Right atrium auricular region (tissue), 2 donors: ENCODE measurements at regions not wholly inside any gene's neighbourhood (a gene's known extent, or its start where the extent isn't known, plus 50 kb on each side); places are given as distances from the start of the nearest gene placed in this dataset.

Experiments used
- DNase-seq: peaks from one replicate; pipeline ENCODE4 v3.0.0-alpha.2; 2019; ENCODE audit warnings: low spot score
- H3K27ac ChIP-seq, 2 donors: fragments of 200-600 bp; sonication (generic); 1 replicate in 1 of 2; 2 replicates in 1 of 2; pipeline ENCODE4 v1.5.1; 2016 to 2019
- H3K27me3 ChIP-seq, 2 donors: fragments of 200-600 bp; sonication (generic); one replicate each; pipeline versions ENCODE4 v1.5.1 to v1.6.0; 2017 to 2019
- H3K36me3 ChIP-seq: fragments of 200-600 bp; sonication (generic); one replicate; pipeline ENCODE4 v1.5.1; 2016
- H3K4me1 ChIP-seq, 2 donors: fragments of 200-600 bp; sonication (generic); one replicate each; pipeline versions ENCODE4 v1.5.1 to v1.6.0; 2017 to 2019
- H3K4me3 ChIP-seq, 2 donors: fragments of 200-600 bp; sonication (generic); 1 replicate in 1 of 2; 2 replicates in 1 of 2; pipeline ENCODE4 v1.5.1; 2017 to 2019; ENCODE audit warnings: mild to moderate bottlenecking in 1 of 2, moderate library complexity in 1 of 2
- H3K9me3 ChIP-seq, 2 donors: fragments of 200-600 bp; sonication (generic); one replicate each; pipeline ENCODE4 v1.5.1; 2019
- CTCF ChIP-seq, 2 donors: fragments of 200-600 bp; sonication (generic); IDR thresholded peaks; one replicate each; pipeline ENCODE4 v1.5.1; 2019; ENCODE audit warnings: antibody characterized with exemption in 2 of 2

- Histone ChIP-seq H3K27me3 (no peaks in the 10 kb centered on the region), H3K27ac (no peak overlapping the region), H3K9me3 (no peaks in the 10 kb centered on the region), H3K4me1 (no peaks in the 10 kb centered on the region), H3K4me3 (no peak overlapping the region), H3K36me3 (no peaks in the 10 kb centered on the region)
- no peak for TF ChIP-seq CTCF (IDR thresholded peaks at IDR 0.05)
- DNase-seq: no peak
Measured at GRCh38 chr2:59572227-59572626, 981.2 kb downstream of the BCL11A start.

GRCh38 chr2:59570818-59571217 lies 982.6 kb downstream of the BCL11A start:
- no peak for TF ChIP-seq CTCF (IDR thresholded peaks at IDR 0.05)
- Histone ChIP-seq H3K4me1 (no peaks in the 10 kb centered on the region), H3K27me3 (no peaks in the 10 kb centered on the region), H3K4me3 (no peak overlapping the region), H3K36me3 (no peaks in the 10 kb centered on the region), H3K9me3 (no peaks in the 10 kb centered on the region), H3K27ac (no peak overlapping the region)
- DNase-seq: no peak

GRCh38 chr2:59569124-59569523 lies 984.3 kb downstream of the BCL11A start:
- Histone ChIP-seq H3K4me1 (no peaks in the 10 kb centered on the region), H3K27me3 (no peaks in the 10 kb centered on the region), H3K36me3 (no peaks in the 10 kb centered on the region), H3K4me3 (no peak overlapping the region), H3K9me3 (no peaks in the 10 kb centered on the region), H3K27ac (no peak overlapping the region)
- DNase-seq: no peak
- TF ChIP-seq CTCF (IDR thresholded peaks at IDR 0.05): no peak

- H3K4me1 ChIP-seq: no peaks in the 10 kb centered on the region
- DNase-seq: no peak
- H3K4me3 ChIP-seq: no peak overlapping the region
- no peaks in the 10 kb centered on the region for H3K9me3 ChIP-seq
- no peaks in the 10 kb centered on the region for H3K27me3 ChIP-seq
- H3K27ac ChIP-seq: no peak overlapping the region
- H3K36me3 ChIP-seq: no peaks in the 10 kb centered on the region
- no peak for TF ChIP-seq CTCF (IDR thresholded peaks at IDR 0.05)
Measured at GRCh38 chr2:59568461-59568860, 985.0 kb downstream of the BCL11A start.

DNA sequence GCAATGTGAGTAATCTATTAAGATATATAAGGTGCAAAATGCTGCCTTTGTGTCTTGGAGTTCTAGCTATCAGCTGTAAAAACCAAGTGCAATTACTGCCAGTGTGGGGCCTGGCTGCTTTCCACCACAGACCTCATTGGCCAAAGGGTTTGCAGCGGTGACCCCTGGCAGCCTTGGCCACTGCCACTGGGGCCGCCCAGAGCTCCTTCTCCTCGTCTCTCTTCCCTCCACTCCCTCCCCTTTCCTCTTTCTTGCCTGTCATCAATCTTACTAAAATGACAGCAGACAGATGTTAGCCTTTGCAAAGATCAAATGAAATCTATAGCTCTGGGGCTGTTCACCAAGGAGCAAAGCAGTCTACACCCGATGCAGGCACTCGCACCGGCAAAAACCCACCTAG lies 986.3 kb downstream of the BCL11A start:
- Histone ChIP-seq H3K27ac (no peak overlapping the region), H3K9me3 (no peaks in the 10 kb centered on the region), H3K4me3 (no peak overlapping the region), H3K4me1 (no peaks in the 10 kb centered on the region), H3K27me3 (no peaks in the 10 kb centered on the region), H3K36me3 (no peaks in the 10 kb centered on the region)
- no peak for DNase-seq
- TF ChIP-seq CTCF (IDR thresholded peaks at IDR 0.05): no peak

GRCh38 chr2:59566739-59567138 lies 986.7 kb downstream of the BCL11A start:
- Histone ChIP-seq H3K4me1 (no peaks in the 10 kb centered on the region), H3K4me3 (no peak overlapping the region), H3K27ac (no peak overlapping the region), H3K36me3 (no peaks in the 10 kb centered on the region), H3K27me3 (no peaks in the 10 kb centered on the region), H3K9me3 (no peaks in the 10 kb centered on the region)
- no peak for DNase-seq
- TF ChIP-seq CTCF (IDR thresholded peaks at IDR 0.05): no peak
